Kidney epithelial cell (primary cell): ENCODE measurements at regions not wholly inside any gene's neighbourhood (a gene's known extent, or its start where the extent isn't known, plus 50 kb on each side); places are given as distances from the start of the nearest gene placed in this dataset.

Experiments
- DNase-seq: peaks from one replicate; pipeline ENCODE4 v3.0.0-alpha.2; 2010; ENCODE audit warnings: low read depth
- H3K27me3 ChIP-seq: 2 replicates; pipeline ENCODE4 v1.6.0; 2011; ENCODE audit warnings: low read length; ENCODE audit not compliant: control insufficient read depth, insufficient read depth
- H3K36me3 ChIP-seq: 2 replicates; pipeline ENCODE4 v1.5.1; 2011; ENCODE audit warnings: low read length; ENCODE audit not compliant: control insufficient read depth, insufficient read depth
- H3K4me3 ChIP-seq: 2 replicates; pipeline ENCODE4 v1.5.1; 2011; ENCODE audit warnings: low read depth, mild to moderate bottlenecking, control low read depth, low read length
- TF ChIP-seq, protein P1 (sequence below): IDR thresholded peaks from 2 replicates; pipeline ENCODE4 v1.5.1; 2011; ENCODE audit warnings: mild to moderate bottlenecking, moderate library complexity, low read length, control low read depth, inconsistent platforms; ENCODE audit not compliant: insufficient read depth, poor library complexity, severe bottlenecking

DNA sequence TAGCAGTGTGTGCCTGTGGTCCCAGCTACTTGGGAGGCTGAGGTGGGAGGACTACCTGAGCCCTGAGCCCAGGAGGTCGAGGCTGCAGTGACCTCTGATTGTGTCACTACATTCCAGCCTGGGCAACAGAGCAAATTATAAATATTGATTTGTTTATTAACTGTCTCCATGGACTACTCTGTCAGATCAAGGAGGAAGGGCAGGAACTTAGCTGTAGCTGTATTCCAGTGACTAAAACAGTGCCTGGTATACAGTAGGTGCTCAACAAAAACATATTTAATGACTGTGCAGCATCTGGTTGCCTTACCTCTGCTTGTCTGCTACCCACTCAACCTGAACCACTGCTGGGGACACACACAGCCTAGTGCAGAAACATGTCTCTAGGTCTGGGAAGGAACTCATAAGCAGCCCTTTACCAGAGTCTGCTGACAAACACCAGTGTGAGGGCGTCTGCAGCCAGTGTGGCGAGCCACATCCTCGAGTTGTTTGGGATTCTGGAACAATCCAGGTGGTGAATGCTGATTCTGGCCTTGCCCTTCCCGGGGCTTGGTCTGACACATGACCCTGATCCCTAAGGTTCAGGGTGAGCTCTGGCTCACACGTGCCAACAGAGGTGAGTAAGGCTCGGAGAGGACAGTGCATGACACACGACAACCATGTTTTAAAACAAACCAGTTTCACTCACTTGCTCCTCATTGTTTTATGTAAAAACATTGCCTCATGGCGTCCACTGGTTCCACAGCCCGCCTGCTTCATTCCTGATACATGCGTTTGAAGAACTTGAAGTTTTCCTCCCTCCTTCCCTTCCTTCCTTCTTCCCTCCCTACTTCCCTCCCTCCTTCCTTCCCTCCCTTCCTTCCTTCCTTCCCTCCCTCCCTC lies 117.9 kb upstream of the ZNF217 start:
- no peak for DNase-seq

DNA sequence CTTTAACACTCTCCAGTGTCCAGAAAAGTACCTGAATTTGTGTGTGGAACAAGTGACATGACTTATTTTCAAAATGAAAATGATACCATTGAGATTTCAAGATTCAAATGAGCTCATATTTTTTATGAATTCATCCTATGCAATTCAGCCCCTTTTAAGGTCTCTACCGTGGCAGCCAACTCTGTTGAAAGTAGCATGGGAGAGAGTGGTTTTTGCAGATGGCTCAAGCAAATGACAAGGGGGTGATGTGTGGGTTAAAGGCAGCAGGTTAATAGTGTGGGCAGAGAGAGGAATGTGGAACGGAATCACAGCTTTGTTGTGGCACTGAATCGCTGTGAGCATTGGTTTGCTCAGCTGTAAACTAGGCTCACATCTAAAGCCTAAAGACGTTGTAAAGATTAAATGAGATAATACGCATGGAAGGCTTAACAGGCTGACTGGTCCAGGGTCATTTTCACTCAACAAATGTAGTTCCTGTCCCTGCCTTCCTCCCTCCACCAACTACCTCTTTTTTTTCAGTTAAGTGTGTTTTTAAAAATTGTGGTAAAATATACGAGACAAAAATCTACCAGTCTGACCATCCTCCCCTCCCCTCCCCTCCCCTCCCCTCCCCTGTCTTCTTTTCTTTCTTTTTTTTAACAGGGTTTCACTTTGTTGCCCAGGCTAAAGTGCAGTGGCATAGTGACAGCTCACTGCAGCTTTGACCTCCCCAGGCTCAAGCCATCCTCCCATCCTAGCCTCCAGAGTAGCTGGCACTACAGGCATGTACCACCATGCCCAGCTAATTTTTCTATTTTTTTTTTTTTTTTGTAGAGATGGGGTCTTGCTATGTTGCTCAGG lies 114.7 kb upstream of the ZNF217 start:
- Histone ChIP-seq H3K27me3 (no peaks in the 10 kb centered on the region), H3K4me3 (no peak overlapping the region), H3K36me3 (no peaks in the 10 kb centered on the region)
- TF ChIP-seq, protein P1, sequence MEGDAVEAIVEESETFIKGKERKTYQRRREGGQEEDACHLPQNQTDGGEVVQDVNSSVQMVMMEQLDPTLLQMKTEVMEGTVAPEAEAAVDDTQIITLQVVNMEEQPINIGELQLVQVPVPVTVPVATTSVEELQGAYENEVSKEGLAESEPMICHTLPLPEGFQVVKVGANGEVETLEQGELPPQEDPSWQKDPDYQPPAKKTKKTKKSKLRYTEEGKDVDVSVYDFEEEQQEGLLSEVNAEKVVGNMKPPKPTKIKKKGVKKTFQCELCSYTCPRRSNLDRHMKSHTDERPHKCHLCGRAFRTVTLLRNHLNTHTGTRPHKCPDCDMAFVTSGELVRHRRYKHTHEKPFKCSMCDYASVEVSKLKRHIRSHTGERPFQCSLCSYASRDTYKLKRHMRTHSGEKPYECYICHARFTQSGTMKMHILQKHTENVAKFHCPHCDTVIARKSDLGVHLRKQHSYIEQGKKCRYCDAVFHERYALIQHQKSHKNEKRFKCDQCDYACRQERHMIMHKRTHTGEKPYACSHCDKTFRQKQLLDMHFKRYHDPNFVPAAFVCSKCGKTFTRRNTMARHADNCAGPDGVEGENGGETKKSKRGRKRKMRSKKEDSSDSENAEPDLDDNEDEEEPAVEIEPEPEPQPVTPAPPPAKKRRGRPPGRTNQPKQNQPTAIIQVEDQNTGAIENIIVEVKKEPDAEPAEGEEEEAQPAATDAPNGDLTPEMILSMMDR, result no peak
- peak; percentile 88 for DNase-seq

More for the DNA sequence above, 117.9 kb upstream of the ZNF217 start:
- Histone ChIP-seq H3K4me3 (no peak overlapping the region), H3K36me3 (no peaks in the 10 kb centered on the region), H3K27me3 (no peaks in the 10 kb centered on the region)
- TF ChIP-seq, protein P1, result no peak

DNA sequence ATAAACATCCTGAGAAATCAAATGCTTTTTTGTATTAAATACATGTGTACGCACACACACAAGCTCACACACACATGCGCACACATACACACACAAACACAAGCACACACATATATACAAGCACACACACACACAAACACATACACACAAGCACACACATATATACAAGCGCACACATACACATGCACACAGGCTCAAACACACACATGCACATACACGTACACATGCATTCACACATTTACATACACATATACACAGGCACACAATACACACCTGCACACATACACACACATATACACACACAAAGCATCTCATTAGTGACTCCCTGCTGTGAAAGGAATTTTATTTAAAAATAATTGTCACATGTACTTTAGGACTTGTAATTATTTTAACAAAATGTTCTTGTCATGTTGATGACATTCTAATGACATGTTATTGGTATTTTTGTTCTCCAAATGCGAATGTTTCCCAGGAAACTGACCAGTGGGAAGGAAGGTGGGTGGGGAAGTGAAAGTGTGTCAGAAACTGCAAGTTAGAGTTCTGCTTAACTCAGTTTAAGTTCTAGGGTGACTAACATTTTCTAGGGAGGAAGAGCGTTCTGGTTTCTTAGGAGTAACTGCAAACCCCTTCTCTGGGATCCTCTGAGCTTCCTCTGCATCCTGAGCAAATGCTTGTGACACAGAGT lies 113.9 kb upstream of the ZNF217 start:
- DNase-seq, result no peak
- no peak overlapping the region for H3K4me3 ChIP-seq
- H3K36me3 ChIP-seq, result no peaks in the 10 kb centered on the region
- no peaks in the 10 kb centered on the region for H3K27me3 ChIP-seq
- TF ChIP-seq, protein P1, result no peak

DNA sequence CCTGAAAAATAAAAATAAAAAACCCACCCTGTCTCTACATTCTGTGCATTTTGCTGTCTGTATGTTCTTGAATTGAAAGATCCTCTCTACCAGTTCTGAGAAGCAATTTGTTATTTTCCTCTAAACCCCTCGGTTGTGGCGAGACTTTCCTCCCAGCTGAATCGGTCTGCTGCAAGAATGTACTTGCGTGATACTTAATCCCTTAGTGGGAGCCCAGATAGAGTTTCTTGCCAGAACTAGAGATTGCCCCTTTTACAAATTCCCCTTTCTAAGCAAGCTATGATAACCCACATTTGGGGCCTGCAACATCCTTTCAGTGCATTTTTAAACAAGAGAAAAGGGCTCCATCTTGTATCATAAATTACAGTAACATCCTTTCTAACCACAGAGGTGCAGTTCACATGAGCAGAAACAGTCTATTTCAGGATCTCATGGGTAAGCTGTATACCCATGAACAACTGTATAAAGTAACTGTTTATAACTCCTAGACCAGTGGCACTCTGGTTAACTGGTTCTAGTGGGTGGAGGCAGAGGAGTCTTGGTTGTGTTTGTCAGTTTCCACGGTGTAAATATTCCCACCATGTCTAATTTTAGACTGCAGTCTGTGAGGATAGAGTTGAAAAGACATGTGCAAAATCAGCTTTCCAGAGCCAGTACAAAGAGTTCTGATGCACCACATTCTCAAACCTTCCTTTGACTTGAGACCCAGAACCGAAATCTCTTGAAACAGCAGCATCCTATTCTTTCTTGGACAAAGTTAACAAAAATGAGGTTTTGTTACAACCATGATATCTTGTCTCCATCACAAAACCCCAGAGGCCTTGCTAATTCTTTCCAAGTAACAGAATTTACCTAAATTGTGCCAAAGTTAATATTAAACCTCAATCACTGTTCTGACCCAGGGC lies 113.1 kb upstream of the ZNF217 start:
- Histone ChIP-seq H3K4me3 (no peak overlapping the region), H3K36me3 (no peaks in the 10 kb centered on the region), H3K27me3 (no peaks in the 10 kb centered on the region)
- TF ChIP-seq, protein P1, result no peak
- no peak for DNase-seq

DNA sequence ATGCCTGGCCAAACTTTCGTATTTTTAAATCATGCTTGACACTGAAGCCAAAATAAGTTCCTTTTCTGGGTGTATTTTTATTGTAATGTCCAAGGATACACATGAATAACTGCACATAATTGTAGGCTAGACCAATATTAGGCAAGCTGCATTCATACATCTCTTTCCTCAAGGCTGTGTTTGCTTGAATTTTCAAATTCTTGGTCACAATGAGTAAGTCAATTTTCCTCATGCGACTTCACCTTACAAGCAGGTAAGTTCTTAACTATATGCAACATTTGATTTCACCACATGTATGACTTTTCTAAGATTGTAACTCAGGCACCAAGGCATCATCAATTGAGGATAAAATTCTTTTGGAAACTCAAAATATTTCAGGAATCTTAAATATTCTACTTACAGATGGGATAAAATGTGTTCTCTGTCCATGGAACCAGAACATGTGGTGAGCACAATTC lies 112.4 kb upstream of the ZNF217 start:
- H3K4me3 ChIP-seq, result no peak overlapping the region
- no peak for DNase-seq
- TF ChIP-seq, protein P1, result no peak
- no peaks in the 10 kb centered on the region for H3K27me3 ChIP-seq
- no peaks in the 10 kb centered on the region for H3K36me3 ChIP-seq
